Hematopoietic multipotent progenitor cell treated with erythropoietin and hydrocortisone succinate and interleukin-3 and kit ligand, for 6 days (in vitro differentiated cells): ENCODE measurements at regions not wholly inside any gene's neighbourhood (a gene's known extent, or its start where the extent isn't known, plus 50 kb on each side); places are given as distances from the start of the nearest gene placed in this dataset.
A peak's percentile ranks its signal among the peaks of the same experiment; 100 is the strongest.
"Not testable (repeated sequence)": the region's sequence is repeated elsewhere in the genome, so short reads cannot be mapped to it uniquely, and the experiment has no call there.

Experiments
- DNase-seq: peaks from one replicate; pipeline ENCODE4 v3.0.0-alpha.2; 2015

GRCh38 chr18:70640336-70640887, 351.6 kb downstream of the SOCS6 start:
- DNase-seq = no peak

- no peak for DNase-seq
These were observed 348.1 kb downstream of the SOCS6 start for GRCh38 chr18:70636991-70637390.

GRCh38 chr18:70634576-70635147, 345.8 kb downstream of the SOCS6 start:
- peak; percentile 32 for DNase-seq

- peak; percentile 71 for DNase-seq
These were observed 338.4 kb downstream of the SOCS6 start for GRCh38 chr18:70627182-70627802.

GRCh38 chr18:70622622-70623419, 334.0 kb downstream of the SOCS6 start:
- peak; percentile 35 for DNase-seq

- DNase-seq = peak; percentile 95
These were observed 332.9 kb downstream of the SOCS6 start for GRCh38 chr18:70621710-70622109.

GRCh38 chr18:70620837-70621612, 332.2 kb downstream of the SOCS6 start:
- DNase-seq = no peak

GRCh38 chr18:70617020-70617763, 328.3 kb downstream of the SOCS6 start:
- no peak for DNase-seq

GRCh38 chr18:70600225-70600925, 311.5 kb downstream of the SOCS6 start:
- DNase-seq = no peak

- DNase-seq = no peak
These were observed 309.6 kb downstream of the SOCS6 start for GRCh38 chr18:70598406-70598805.

- DNase-seq = peak; percentile 84
These were observed 294.1 kb downstream of the SOCS6 start for GRCh38 chr18:70582981-70583380.

GRCh38 chr18:70578480-70578879, 289.6 kb downstream of the SOCS6 start:
- peak; percentile 15 for DNase-seq

- no peak for DNase-seq
These were observed 288.2 kb downstream of the SOCS6 start for GRCh38 chr18:70577023-70577420.

GRCh38 chr18:70576276-70577022, 287.6 kb downstream of the SOCS6 start:
- DNase-seq = no peak

GRCh38 chr18:70574951-70575350, 286.1 kb downstream of the SOCS6 start:
- not testable (repeated sequence) for DNase-seq

GRCh38 chr18:70569647-70570046, 280.8 kb downstream of the SOCS6 start:
- DNase-seq = not testable (repeated sequence)

GRCh38 chr18:70559446-70559845, 270.6 kb downstream of the SOCS6 start:
- DNase-seq = no peak

- DNase-seq = no peak
These were observed 269.5 kb downstream of the SOCS6 start for GRCh38 chr18:70558371-70558770.

- DNase-seq = no peak
These were observed 266.1 kb downstream of the SOCS6 start for GRCh38 chr18:70554854-70555445.

GRCh38 chr18:70553936-70554260, 265.1 kb downstream of the SOCS6 start:
- no peak for DNase-seq
